IMR-90 (cell line): ENCODE measurements at regions not wholly inside any gene's neighbourhood (a gene's known extent, or its start where the extent isn't known, plus 50 kb on each side); places are given as distances from the start of the nearest gene placed in this dataset.

Experiments
- MAFK ChIP-seq: IDR thresholded peaks from 2 replicates; pipeline ENCODE4 v1.6.1; 2012; ENCODE audit warnings: low read depth, low read length, improper control_type of control experiment
- POLR2A ChIP-seq: IDR thresholded peaks from 2 replicates; pipeline ENCODE4 v1.6.1; 2012; ENCODE audit warnings: mild to moderate bottlenecking, low read depth, low read length
- RAD21 ChIP-seq: IDR thresholded peaks from 2 replicates; pipeline ENCODE4 v1.6.1; 2012; ENCODE audit warnings: low read length, improper control_type of control experiment
- TF ChIP-seq, protein P1 (sequence below): conservative IDR thresholded peaks from 2 replicates; pipeline ENCODE4 v1.5.1; 2012; ENCODE audit warnings: mild to moderate bottlenecking, low read depth, low read length, improper control_type of control experiment
- TF ChIP-seq, protein P2 (sequence below): fragments of 150-350 bp; IDR thresholded peaks from 2 replicates; pipeline ENCODE4 v1.6.1; 2017; ENCODE audit warnings: mild to moderate bottlenecking, antibody characterized with exemption, low read length, low read depth

DNA sequence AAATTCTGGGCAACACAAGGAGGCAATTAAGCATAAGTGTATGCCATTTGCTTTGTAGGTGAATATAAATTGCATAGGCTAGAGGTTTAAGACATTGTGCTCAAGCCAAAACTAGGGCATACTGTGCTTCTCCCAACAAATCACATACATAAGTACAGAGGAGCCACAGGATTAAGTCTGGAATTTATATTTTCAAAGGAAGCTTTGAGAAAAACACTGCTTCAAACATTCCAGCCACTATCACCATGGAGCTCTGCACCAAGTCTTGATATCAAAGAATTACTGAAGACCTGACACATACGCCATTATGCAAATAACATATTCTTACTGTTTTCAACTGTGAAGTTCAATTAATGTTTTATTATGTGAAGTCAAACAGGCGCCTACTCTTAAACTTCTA, 119.4 kb upstream of the NPHP3 start:
- TF ChIP-seq, protein P1, sequence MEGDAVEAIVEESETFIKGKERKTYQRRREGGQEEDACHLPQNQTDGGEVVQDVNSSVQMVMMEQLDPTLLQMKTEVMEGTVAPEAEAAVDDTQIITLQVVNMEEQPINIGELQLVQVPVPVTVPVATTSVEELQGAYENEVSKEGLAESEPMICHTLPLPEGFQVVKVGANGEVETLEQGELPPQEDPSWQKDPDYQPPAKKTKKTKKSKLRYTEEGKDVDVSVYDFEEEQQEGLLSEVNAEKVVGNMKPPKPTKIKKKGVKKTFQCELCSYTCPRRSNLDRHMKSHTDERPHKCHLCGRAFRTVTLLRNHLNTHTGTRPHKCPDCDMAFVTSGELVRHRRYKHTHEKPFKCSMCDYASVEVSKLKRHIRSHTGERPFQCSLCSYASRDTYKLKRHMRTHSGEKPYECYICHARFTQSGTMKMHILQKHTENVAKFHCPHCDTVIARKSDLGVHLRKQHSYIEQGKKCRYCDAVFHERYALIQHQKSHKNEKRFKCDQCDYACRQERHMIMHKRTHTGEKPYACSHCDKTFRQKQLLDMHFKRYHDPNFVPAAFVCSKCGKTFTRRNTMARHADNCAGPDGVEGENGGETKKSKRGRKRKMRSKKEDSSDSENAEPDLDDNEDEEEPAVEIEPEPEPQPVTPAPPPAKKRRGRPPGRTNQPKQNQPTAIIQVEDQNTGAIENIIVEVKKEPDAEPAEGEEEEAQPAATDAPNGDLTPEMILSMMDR, result no peak
- TF ChIP-seq POLR2A (no peak), RAD21 (no peak), MAFK (no peak)
- TF ChIP-seq, protein P2, sequence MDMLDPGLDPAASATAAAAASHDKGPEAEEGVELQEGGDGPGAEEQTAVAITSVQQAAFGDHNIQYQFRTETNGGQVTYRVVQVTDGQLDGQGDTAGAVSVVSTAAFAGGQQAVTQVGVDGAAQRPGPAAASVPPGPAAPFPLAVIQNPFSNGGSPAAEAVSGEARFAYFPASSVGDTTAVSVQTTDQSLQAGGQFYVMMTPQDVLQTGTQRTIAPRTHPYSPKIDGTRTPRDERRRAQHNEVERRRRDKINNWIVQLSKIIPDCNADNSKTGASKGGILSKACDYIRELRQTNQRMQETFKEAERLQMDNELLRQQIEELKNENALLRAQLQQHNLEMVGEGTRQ, result no peak
